ENCODE measurements at regions not wholly inside any gene's neighbourhood (a gene's known extent, or its start where the extent isn't known, plus 50 kb on each side); places are given as distances from the start of the nearest gene placed in this dataset.

- TF ChIP-seq GLIS3 (CRISPR knock-in tag; IDR thresholded peaks at IDR 0.05) (no peak), ZNF565 (CRISPR knock-in tag; conservative IDR thresholded peaks at IDR 0.05; ENCODE audit: low read depth) (no peak)
Measured at GRCh38 chr3:66104535-66104934, 65.8 kb upstream of the MAGI1 start.
